ENCODE measurements at regions not wholly inside any gene's neighbourhood (a gene's known extent, or its start where the extent isn't known, plus 50 kb on each side); places are given as distances from the start of the nearest gene placed in this dataset.

DNA sequence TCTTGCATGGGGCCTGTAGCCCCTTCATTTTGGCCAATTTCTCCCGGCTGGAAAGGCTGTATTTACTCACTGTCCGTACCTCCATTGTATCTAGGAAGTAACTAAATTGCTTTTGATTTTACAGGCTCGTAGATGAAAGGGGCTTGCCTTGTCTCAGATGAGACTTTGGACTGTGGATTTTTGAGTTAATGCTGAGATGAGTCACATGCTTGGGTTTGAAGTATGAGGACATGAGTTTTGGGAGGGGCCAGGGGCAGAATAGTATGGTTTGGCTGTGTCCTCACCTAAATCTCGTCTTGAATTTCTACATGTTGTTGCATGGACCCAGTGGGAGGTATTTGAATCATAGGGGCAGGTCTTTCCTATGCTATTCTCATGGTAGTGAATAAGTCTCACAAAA is 407.6 kb upstream of the NDST3 start:
- Histone ChIP-seq H4K20me1 (ENCODE audit: insufficient read depth, low read length, poor library complexity, severe bottlenecking) (no peaks in the 10 kb centered on the region), H3K4me3 (ENCODE audit: low read length, poor library complexity, severe bottlenecking) (no peak overlapping the region), H2AFZ (ENCODE audit: low read length) (no peak overlapping the region), H3K79me2 (ENCODE audit: insufficient read depth, low read length) (no peaks in the 10 kb centered on the region), H3K4me2 (ENCODE audit: low read depth, low read length, poor library complexity, severe bottlenecking) (no peak overlapping the region), H3K36me3 (ENCODE audit: insufficient read depth, low read length) (no peaks in the 10 kb centered on the region), H3K9me2 (replicated peaks; ENCODE audit: low read depth, low read length) (no peaks in the 10 kb centered on the region), H3F3A (ENCODE audit: low read depth) (no peaks in the 10 kb centered on the region), H3K4me1 (ENCODE audit: insufficient read depth, low read length, poor library complexity, severe bottlenecking) (no peaks in the 10 kb centered on the region), H3K9ac (ENCODE audit: low read depth, low read length, poor library complexity, severe bottlenecking) (no peak overlapping the region), H3K27me3 (ENCODE audit: insufficient read depth, low read length, poor library complexity, severe bottlenecking) (no peaks in the 10 kb centered on the region), H3K9me3 (ENCODE audit: insufficient read depth, low read depth, low read length) (no peaks in the 10 kb centered on the region)
- TF ChIP-seq, protein P1, sequence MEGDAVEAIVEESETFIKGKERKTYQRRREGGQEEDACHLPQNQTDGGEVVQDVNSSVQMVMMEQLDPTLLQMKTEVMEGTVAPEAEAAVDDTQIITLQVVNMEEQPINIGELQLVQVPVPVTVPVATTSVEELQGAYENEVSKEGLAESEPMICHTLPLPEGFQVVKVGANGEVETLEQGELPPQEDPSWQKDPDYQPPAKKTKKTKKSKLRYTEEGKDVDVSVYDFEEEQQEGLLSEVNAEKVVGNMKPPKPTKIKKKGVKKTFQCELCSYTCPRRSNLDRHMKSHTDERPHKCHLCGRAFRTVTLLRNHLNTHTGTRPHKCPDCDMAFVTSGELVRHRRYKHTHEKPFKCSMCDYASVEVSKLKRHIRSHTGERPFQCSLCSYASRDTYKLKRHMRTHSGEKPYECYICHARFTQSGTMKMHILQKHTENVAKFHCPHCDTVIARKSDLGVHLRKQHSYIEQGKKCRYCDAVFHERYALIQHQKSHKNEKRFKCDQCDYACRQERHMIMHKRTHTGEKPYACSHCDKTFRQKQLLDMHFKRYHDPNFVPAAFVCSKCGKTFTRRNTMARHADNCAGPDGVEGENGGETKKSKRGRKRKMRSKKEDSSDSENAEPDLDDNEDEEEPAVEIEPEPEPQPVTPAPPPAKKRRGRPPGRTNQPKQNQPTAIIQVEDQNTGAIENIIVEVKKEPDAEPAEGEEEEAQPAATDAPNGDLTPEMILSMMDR (conservative IDR thresholded peaks at IDR 0.05; ENCODE audit: low read length), result no peak

DNA sequence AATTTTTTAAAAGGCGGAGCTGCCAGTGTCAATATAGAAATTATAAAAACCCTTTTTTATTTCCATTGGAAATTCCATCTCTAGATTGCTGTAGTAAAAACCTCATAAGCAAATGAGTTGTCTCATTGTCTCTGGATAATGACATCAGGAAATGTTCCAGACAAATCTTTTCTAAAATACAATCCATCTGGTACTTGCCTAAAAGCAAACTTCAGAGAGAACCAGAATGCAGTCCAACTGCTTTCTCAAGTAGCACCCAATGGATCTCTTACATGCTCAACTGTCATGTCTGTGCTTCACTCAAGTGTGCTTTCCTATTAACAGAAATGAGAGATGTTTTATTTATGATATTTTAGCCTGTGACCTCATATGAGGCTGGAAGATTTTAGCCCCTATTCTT is 399.6 kb upstream of the NDST3 start:
- no peak overlapping the region for H3K4me3 ChIP-seq (ENCODE audit: low read length, poor library complexity, severe bottlenecking)
- H3K9me2 ChIP-seq (replicated peaks; ENCODE audit: low read depth, low read length), result no peaks in the 10 kb centered on the region
- no peaks in the 10 kb centered on the region for H3K36me3 ChIP-seq (ENCODE audit: insufficient read depth, low read length)
- H3K27me3 ChIP-seq (ENCODE audit: insufficient read depth, low read length, poor library complexity, severe bottlenecking), result no peaks in the 10 kb centered on the region
- H4K20me1 ChIP-seq (ENCODE audit: insufficient read depth, low read length, poor library complexity, severe bottlenecking), result no peaks in the 10 kb centered on the region
- no peak overlapping the region; the same call in 1 of the 2 replicates for H2AFZ ChIP-seq (ENCODE audit: low read length)
- no peaks in the 10 kb centered on the region for H3K9me3 ChIP-seq (ENCODE audit: insufficient read depth, low read depth, low read length)
- H3K79me2 ChIP-seq (ENCODE audit: insufficient read depth, low read length), result no peaks in the 10 kb centered on the region
- H3F3A ChIP-seq (ENCODE audit: low read depth), result no peaks in the 10 kb centered on the region
- TF ChIP-seq EZH2phosphoT487 (IDR thresholded peaks at IDR 0.05; ENCODE audit: borderline replicate concordance), result no peak
- TF ChIP-seq, protein P1 (conservative IDR thresholded peaks at IDR 0.05; ENCODE audit: low read length), result no peak
- no peak overlapping the region for H3K9ac ChIP-seq (ENCODE audit: low read depth, low read length, poor library complexity, severe bottlenecking)
- H3K4me2 ChIP-seq (ENCODE audit: low read depth, low read length, poor library complexity, severe bottlenecking), result no peak overlapping the region
- H3K4me1 ChIP-seq (ENCODE audit: insufficient read depth, low read length, poor library complexity, severe bottlenecking), result no peaks in the 10 kb centered on the region

DNA sequence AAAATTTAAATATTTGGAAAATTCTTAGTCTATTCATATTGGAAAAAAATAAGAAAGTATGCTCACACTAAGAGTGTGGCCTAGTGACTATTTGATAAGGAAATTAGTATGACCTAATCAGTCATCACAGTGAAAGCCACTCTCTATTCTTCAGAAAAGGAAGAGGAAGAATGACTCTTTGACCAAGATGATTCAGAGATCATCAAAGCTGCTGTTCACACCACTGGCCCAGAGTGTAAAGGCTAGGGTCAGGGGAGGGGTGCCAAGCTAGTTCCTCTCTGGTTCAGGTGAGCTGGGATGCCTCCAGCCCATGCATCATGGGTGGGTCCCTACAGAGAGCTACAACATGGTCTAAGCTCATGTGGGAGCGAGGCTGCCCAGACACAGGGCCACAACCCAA is 396.9 kb upstream of the NDST3 start:
- no peaks in the 10 kb centered on the region for H3K4me1 ChIP-seq (ENCODE audit: insufficient read depth, low read length, poor library complexity, severe bottlenecking)
- TF ChIP-seq, protein P1 (conservative IDR thresholded peaks at IDR 0.05; ENCODE audit: low read length), result no peak
- TF ChIP-seq EZH2phosphoT487 (IDR thresholded peaks at IDR 0.05; ENCODE audit: borderline replicate concordance), result no peak
- H3K79me2 ChIP-seq (ENCODE audit: insufficient read depth, low read length), result no peaks in the 10 kb centered on the region
- H4K20me1 ChIP-seq (ENCODE audit: insufficient read depth, low read length, poor library complexity, severe bottlenecking), result no peaks in the 10 kb centered on the region
- H2AFZ ChIP-seq (ENCODE audit: low read length), result 0 out of 2 replicates have a peak overlapping the region, but pooled peaks have one; percentile 54
- H3K36me3 ChIP-seq (ENCODE audit: insufficient read depth, low read length), result no peaks in the 10 kb centered on the region
- H3K4me2 ChIP-seq (ENCODE audit: low read depth, low read length, poor library complexity, severe bottlenecking), result no peak overlapping the region
- no peaks in the 10 kb centered on the region for H3K9me2 ChIP-seq (replicated peaks; ENCODE audit: low read depth, low read length)
- H3K27me3 ChIP-seq (ENCODE audit: insufficient read depth, low read length, poor library complexity, severe bottlenecking), result no peaks in the 10 kb centered on the region
- H3K9me3 ChIP-seq (ENCODE audit: insufficient read depth, low read depth, low read length), result no peaks in the 10 kb centered on the region
- H3F3A ChIP-seq (ENCODE audit: low read depth), result no peaks in the 10 kb centered on the region
- no peak overlapping the region for H3K9ac ChIP-seq (ENCODE audit: low read depth, low read length, poor library complexity, severe bottlenecking)
- no peak overlapping the region for H3K4me3 ChIP-seq (ENCODE audit: low read length, poor library complexity, severe bottlenecking)
